ENCODE measurements at regions not wholly inside any gene's neighbourhood (a gene's known extent, or its start where the extent isn't known, plus 50 kb on each side); places are given as distances from the start of the nearest gene placed in this dataset.

DNA sequence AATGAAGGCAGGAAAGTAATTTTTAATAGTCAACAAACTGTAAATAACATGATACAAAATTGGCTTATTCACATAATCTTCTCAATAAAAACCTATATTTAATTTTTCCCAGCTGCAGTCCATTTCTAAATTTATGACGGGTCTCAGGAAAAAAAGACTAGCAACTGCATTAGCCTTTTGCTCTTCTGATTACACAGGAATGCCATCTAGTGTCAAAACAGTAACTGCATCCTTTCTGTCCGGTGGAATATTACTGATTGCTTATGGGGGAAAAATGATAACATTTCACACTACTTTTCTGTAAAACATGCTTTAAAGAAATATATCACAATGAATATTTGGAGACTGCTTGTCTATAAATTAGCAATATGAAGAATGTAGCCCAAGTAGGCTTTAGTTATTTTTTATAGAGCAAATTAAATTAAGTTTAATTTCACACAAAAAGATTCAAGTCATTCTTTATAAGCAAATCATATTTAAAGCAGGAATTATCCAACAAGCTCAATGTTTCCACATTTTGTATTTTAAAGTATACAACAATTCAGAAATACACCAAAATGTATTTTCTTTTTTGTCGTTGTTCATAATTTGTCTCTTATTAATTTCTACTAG lies 534.7 kb downstream of the CDH10 start:
- TF ChIP-seq, protein P1, sequence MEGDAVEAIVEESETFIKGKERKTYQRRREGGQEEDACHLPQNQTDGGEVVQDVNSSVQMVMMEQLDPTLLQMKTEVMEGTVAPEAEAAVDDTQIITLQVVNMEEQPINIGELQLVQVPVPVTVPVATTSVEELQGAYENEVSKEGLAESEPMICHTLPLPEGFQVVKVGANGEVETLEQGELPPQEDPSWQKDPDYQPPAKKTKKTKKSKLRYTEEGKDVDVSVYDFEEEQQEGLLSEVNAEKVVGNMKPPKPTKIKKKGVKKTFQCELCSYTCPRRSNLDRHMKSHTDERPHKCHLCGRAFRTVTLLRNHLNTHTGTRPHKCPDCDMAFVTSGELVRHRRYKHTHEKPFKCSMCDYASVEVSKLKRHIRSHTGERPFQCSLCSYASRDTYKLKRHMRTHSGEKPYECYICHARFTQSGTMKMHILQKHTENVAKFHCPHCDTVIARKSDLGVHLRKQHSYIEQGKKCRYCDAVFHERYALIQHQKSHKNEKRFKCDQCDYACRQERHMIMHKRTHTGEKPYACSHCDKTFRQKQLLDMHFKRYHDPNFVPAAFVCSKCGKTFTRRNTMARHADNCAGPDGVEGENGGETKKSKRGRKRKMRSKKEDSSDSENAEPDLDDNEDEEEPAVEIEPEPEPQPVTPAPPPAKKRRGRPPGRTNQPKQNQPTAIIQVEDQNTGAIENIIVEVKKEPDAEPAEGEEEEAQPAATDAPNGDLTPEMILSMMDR (IDR thresholded peaks at IDR 0.05) = no peak
- TF ChIP-seq POLR2A (IDR thresholded peaks at IDR 0.05) = no peak
